Ascending aorta (tissue), 2 donors: ENCODE measurements at regions not wholly inside any gene's neighbourhood (a gene's known extent, or its start where the extent isn't known, plus 50 kb on each side); places are given as distances from the start of the nearest gene placed in this dataset.

ENCODE experiments used
- DNase-seq, 2 donors: peaks; one replicate each; pipeline ENCODE4 v3.0.0-alpha.2; 2019; ENCODE audit warnings: low spot score in 2 of 2
- H3K27ac ChIP-seq, 2 donors: fragments of 200-600 bp; sonication (generic); one replicate each; pipeline ENCODE4 v1.5.1; 2016 to 2017; ENCODE audit warnings: mild to moderate bottlenecking in 1 of 2
- H3K27me3 ChIP-seq: fragments of 200-600 bp; sonication (generic); one replicate; pipeline ENCODE4 v1.5.1; 2017
- H3K36me3 ChIP-seq, 2 donors: fragments of 200-600 bp; sonication (generic); one replicate each; pipeline ENCODE4 v1.5.1; 2016
- H3K4me1 ChIP-seq, 2 donors: fragments of 200-600 bp; sonication (generic); one replicate each; pipeline ENCODE4 v1.5.1; 2016 to 2017; ENCODE audit warnings: mild to moderate bottlenecking in 1 of 2
- H3K4me3 ChIP-seq, 2 donors: fragments of 200-600 bp; sonication (generic); one replicate each; pipeline ENCODE4 v1.5.1; 2016 to 2017; ENCODE audit warnings: mild to moderate bottlenecking in 1 of 2
- H3K9me3 ChIP-seq, 2 donors: fragments of 200-600 bp; sonication (generic); one replicate each; pipeline ENCODE4 v1.5.1; 2016
- intact Hi-C: fragments of 100-400 bp; cut with DNase I; formaldehyde crosslinking; loops from one replicate; pipeline ENCODE4 v1.15.1; 2023
- TF ChIP-seq, protein P1 (sequence below), 3 experiments: fragments of 200-600 bp in 2 of 3; fragments of 450-650 bp in 1 of 3; sonication (generic) in 2 of 3; IDR thresholded peaks; one replicate each; pipeline ENCODE4 v1.5.1; 2016 to 2019; ENCODE audit warnings: antibody characterized with exemption in 3 of 3, mild to moderate bottlenecking in 1 of 3, moderate library complexity in 1 of 3

DNA sequence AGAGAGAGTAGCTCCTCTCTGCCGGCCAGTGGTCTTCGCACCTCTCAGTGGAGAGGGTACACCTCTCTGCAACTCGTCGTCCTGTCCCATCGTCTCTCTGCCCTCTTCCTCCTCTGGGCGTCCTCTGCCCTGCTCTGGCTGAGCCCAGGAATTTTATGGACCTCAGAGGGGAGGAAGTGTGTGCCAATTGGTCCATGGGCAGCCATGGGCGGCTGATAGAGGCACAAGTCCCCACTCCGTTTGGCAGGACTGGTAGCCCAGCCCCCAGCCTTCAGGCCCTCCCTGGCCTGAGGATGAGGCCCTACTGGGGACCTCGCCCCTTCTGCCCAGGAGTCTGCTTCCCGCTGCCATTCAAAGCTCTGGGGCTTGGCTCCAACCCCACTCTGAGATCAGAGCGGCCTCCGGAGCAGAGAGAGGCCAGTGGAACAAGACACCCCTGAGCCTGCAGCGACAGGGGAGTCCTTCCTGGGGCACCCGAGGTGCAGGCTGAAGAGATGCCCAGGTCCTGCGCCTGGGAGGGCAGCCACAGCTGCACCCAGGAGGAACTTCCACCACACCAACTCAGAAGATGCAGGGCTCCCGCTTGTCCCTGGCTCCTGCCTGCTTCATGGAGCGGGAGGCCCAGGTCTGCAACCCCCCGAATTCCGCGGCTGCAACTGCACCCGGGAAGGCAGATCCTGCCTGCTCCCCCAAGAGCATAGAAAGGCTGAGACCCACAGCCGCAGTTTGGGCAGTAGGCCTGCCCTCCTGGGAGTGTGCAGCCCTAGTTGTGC is 659.9 kb downstream of the KCNT2 start:
- no peak for DNase-seq
- intact Hi-C loops, result no loop called here

DNA sequence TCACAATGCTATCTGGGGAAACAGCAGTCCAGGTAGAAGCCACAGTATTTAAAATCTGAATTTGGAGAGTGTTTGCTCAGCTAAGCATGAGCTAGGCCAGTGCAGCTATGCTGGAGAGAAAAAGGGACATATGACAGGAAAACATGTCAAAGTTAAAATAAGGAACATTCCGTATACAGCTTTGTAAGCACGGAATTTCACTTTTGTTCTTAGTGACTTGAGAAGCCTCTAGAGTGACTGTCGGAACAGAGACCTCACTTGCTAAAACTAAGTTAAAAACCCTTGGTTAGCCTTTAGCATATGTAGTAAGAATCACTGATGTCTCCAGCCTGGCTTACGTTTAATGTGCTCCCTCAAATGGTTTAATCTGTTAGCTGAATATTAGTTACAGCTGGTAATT is 661.7 kb downstream of the KCNT2 start:
- no peaks in the 10 kb centered on the region for H3K9me3 ChIP-seq
- intact Hi-C loops, result no loop called here

More for the DNA sequence above, 659.9 kb downstream of the KCNT2 start:
- Histone ChIP-seq H3K36me3 (no peaks in the 10 kb centered on the region), H3K27me3 (no peaks in the 10 kb centered on the region), H3K27ac (no peak overlapping the region), H3K4me3 (no peak overlapping the region), H3K4me1 (no peaks in the 10 kb centered on the region), H3K9me3 (no peaks in the 10 kb centered on the region)
- TF ChIP-seq, protein P1, sequence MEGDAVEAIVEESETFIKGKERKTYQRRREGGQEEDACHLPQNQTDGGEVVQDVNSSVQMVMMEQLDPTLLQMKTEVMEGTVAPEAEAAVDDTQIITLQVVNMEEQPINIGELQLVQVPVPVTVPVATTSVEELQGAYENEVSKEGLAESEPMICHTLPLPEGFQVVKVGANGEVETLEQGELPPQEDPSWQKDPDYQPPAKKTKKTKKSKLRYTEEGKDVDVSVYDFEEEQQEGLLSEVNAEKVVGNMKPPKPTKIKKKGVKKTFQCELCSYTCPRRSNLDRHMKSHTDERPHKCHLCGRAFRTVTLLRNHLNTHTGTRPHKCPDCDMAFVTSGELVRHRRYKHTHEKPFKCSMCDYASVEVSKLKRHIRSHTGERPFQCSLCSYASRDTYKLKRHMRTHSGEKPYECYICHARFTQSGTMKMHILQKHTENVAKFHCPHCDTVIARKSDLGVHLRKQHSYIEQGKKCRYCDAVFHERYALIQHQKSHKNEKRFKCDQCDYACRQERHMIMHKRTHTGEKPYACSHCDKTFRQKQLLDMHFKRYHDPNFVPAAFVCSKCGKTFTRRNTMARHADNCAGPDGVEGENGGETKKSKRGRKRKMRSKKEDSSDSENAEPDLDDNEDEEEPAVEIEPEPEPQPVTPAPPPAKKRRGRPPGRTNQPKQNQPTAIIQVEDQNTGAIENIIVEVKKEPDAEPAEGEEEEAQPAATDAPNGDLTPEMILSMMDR (IDR thresholded peaks at IDR 0.05), result no peak

DNA sequence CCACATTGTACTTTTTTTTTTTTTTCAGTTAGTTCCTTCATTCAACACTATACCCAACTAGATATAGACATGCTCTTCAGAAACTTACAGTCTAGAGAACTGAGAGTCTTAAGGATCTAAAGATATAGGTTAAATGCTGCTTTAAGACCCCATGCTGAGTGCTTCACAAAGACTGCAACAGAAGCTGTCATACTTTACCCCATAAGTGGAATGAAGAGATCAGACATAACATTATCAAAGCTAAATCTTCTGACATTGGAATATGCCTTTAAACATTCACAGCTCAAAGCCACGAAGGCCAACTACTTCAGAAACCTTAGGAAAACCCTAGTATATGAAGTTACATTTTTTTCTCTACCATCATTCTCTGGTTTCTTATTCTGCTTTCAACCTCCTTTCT is 666.4 kb downstream of the KCNT2 start:
- intact Hi-C loops, result no loop called here
- no peaks in the 10 kb centered on the region for H3K36me3 ChIP-seq
- H3K4me3 ChIP-seq, result no peak overlapping the region
- no peak overlapping the region for H3K27ac ChIP-seq
- H3K27me3 ChIP-seq, result no peaks in the 10 kb centered on the region
- TF ChIP-seq, protein P1 (IDR thresholded peaks at IDR 0.05), result no peak
- H3K9me3 ChIP-seq, result no peaks in the 10 kb centered on the region
- no peak for DNase-seq
- no peaks in the 10 kb centered on the region for H3K4me1 ChIP-seq

More for the DNA sequence above, 661.7 kb downstream of the KCNT2 start:
- DNase-seq, result no peak
- H3K27me3 ChIP-seq, result no peaks in the 10 kb centered on the region
- H3K4me1 ChIP-seq, result no peaks in the 10 kb centered on the region
- H3K4me3 ChIP-seq, result no peak overlapping the region
- no peaks in the 10 kb centered on the region for H3K36me3 ChIP-seq
- TF ChIP-seq, protein P1 (IDR thresholded peaks at IDR 0.05), result no peak
- H3K27ac ChIP-seq, result no peak overlapping the region

DNA sequence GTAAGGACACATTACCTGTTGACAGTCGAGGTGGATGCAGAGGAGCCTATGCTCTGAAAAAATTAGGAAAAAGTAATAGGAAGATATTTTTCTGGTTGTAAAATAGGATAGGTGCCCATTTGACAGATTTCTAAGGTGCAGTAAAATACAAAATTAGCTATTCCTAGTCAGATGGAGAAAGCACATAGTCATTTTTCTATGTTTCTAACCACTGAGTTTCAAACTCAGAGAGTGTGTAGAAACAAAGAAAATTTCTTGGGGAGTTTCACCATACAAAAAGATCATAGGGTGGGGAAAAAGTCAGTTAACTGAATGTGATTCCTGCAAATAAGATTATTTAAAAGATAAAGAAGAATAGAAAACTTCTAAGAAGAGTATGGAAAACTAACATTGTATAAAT is 666.9 kb downstream of the KCNT2 start:
- Histone ChIP-seq H3K27ac (no peak overlapping the region), H3K27me3 (no peaks in the 10 kb centered on the region), H3K4me3 (no peak overlapping the region), H3K4me1 (no peaks in the 10 kb centered on the region), H3K9me3 (no peaks in the 10 kb centered on the region), H3K36me3 (no peaks in the 10 kb centered on the region)
- TF ChIP-seq, protein P1 (IDR thresholded peaks at IDR 0.05), result no peak
- DNase-seq, result no peak
- intact Hi-C loops, result no loop called here

DNA sequence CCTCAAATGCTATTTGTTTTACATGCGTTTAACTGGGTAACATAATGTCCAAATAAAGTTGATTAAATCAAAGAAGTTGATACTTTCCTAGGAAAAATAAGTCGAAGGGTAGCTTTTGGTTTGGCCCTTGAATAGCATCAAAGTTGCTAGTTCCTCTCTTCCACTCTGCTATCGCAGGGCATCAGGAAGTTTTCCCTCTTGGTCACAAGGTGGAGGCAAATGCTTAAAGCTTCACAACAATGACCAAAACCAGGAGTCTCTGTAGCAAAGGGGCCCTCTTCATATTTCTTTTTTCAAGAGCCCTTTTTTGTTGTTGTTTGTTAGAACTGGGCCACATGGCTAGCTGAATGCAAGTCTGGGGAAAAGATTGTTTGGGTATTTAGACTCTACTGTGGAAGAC is 668.4 kb downstream of the KCNT2 start:
- TF ChIP-seq, protein P1 (IDR thresholded peaks at IDR 0.05), result no peak
- DNase-seq, result no peak
- intact Hi-C loops, result no loop called here

More for the DNA sequence above, 668.4 kb downstream of the KCNT2 start:
- Histone ChIP-seq H3K9me3 (no peaks in the 10 kb centered on the region), H3K27ac (no peak overlapping the region), H3K4me3 (no peak overlapping the region), H3K36me3 (no peaks in the 10 kb centered on the region), H3K4me1 (no peaks in the 10 kb centered on the region), H3K27me3 (no peaks in the 10 kb centered on the region)
